GM13977 (cell line): ENCODE measurements at regions not wholly inside any gene's neighbourhood (a gene's known extent, or its start where the extent isn't known, plus 50 kb on each side); places are given as distances from the start of the nearest gene placed in this dataset.

Experiments
- DNase-seq: peaks from one replicate; pipeline ENCODE4 v3.0.0; 2012; ENCODE audit warnings: low spot score
- CTCF ChIP-seq: IDR thresholded peaks from 2 replicates; pipeline ENCODE4 v1.5.1; 2012; ENCODE audit warnings: mild to moderate bottlenecking, control low read depth; ENCODE audit not compliant: insufficient read depth; ENCODE audit errors: extremely low read depth, missing control alignments
- in situ Hi-C: fragments of 300-500 bp; cut with MboI; formaldehyde crosslinking; loops from one replicate; pipeline ENCODE4 v1.12.0; 2022; ENCODE audit warnings: low sequenced_read_pairs, low pct_unique_long_range_greater_than_20kb, mixed read lengths, inconsistent platforms; ENCODE audit not compliant: unreplicated experiment

GRCh38 chr2:21356086-21356856 is 232.5 kb downstream of the TDRD15 start:
- DNase-seq = no peak
- no peak for TF ChIP-seq CTCF
- in situ Hi-C loops = no loop called here

DNA sequence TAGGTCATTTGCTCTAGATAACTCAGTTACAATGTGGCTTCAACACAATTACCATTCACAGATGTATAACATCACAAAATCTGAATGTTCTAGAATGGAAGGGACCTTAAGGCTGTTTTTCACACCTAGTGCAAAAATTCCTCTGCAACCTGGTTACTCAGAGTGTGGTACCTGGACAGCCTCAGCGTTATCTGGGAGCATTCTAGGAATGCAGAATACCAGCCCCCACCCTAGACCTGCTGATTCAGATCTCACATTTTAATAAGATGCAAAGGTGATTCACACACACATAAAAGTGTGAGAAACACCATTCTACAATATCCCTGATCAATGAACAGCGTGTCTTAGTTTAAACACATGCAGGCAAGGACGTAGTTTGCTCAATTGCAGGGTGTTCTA is 233.1 kb downstream of the TDRD15 start:
- in situ Hi-C loops = no loop called here
- DNase-seq = no peak
- TF ChIP-seq CTCF = no peak

DNA sequence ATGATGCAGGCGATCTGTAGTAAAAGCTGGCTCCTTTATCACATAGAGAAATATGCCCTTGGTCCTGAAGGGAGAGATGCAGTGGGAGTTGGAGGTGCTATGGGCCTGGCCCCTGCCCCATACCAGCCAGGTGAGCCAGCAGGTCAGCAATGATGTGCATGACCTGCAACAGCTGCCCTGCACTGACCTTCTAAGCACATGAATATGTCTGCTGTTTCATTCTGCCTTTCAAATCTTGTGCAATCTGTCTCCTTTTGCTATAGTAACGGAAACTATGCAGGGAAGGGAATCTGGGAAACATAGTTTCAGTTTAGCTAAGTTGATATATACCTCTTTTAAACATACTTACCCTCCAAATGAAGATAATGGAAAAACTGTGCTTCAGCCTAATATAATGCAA is 235.2 kb downstream of the TDRD15 start:
- DNase-seq = no peak
- in situ Hi-C loops = no loop called here

DNA sequence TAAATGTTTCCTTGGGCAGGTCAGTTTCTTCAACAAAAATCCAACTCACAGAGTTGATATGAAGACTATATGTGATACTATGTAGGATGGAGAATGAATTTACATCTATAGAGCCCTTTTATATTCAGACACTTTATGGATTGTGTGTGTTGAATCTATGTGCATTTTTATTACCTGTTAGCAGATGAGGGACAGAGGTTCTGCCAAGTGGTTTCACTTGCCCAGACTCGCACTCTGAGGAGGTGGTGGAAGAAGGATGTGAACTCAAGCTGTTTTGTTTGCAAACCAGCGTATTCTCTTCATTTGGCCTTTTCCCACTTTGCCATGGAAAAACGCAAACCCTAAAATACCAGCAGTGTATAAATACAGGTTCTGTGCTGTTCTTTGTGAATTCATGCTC is 237.6 kb downstream of the TDRD15 start:
- DNase-seq = no peak
- TF ChIP-seq CTCF = no peak

More for the DNA sequence above, 235.2 kb downstream of the TDRD15 start:
- TF ChIP-seq CTCF = no peak

DNA sequence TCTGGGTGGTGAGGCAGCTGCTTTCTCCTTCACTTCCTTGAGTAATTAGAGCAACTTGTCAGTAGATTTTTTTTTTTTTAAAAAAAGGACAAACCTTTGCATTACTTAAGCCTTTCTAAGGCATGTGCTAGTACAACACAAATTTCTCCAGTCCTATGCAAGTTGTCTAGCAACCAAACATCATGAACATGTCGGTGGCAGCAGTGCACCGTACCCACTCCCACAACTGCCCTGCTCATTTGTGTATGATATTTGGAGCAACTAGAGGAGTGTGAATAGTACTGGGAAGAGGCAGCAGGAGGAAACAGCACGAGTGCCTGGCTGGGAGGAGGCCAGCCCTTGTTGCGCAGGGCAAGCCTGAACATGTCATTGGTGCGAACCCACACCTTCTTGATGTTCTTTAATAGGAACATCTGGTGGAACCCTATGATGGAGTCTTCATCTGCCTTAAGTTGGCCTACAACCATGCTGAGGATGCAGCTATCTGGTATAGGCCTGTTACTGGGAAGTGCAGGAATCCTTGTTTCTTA is 238.3 kb downstream of the TDRD15 start:
- in situ Hi-C loops = no loop called here
- no peak for DNase-seq
- TF ChIP-seq CTCF = no peak

More for the DNA sequence above, 237.6 kb downstream of the TDRD15 start:
- in situ Hi-C loops = no loop called here

DNA sequence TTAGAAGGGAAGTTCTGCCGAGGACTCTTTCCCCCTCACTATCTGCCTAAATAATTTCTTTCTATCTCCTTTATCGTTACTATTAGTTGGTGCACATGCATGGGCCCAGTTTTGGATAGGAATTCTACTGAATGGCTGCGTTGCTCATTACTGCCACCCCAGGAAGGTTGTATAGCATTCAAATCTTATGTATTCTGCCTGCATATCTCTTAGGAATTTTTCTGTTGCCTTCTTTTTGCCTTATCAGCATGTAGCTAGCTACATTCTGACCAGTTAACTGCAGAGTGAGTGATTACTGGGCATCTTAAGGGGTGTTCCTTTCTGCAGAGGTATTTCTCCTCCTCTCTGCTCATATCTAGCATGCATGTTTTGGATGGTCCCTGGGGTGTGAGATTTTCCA is 239.6 kb downstream of the TDRD15 start:
- no peak for TF ChIP-seq CTCF
- in situ Hi-C loops = no loop called here
- no peak for DNase-seq
